ENCODE measurements at regions not wholly inside any gene's neighbourhood (a gene's known extent, or its start where the extent isn't known, plus 50 kb on each side); places are given as distances from the start of the nearest gene placed in this dataset.

DNA sequence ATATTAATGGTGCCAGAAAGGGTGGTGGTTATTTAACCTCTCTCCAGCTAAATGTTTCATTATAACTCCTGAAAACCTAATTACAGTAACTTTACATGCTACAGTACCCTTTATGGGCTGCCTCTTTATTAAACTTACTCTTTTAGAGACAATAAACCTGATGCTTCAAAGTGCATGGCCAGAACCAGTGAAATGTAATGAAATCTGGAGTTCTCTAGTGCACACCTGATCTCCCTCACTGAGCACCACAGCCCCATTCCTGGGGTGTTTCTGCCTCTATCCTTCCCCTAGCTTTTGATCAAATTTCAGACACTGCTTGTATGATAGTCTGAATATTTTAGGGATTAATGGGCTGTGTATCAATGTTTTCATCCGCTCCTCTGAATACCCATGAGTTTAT, 306.5 kb upstream of the WWC1 start:
- Histone ChIP-seq H3K27me3 (ENCODE audit: control insufficient read depth, insufficient read depth, low read length) (no peaks in the 10 kb centered on the region), H3K9me3 (ENCODE audit: control insufficient read depth, insufficient read depth, low read depth, low read length) (no peaks in the 10 kb centered on the region), H3K4me1 (ENCODE audit: control insufficient read depth, insufficient read depth, low read length) (peaks cover 25% of the 10 kb centered on the region), H3K36me3 (ENCODE audit: control insufficient read depth, insufficient read depth, low read length) (no peaks in the 10 kb centered on the region), H3K27ac (ENCODE audit: low read depth, low read length) (no peak overlapping the region), H3K9ac (ENCODE audit: low read length) (no peak overlapping the region), H3K4me3 (ENCODE audit: low read depth, low read length) (no peak overlapping the region)

- no peaks in the 10 kb centered on the region for H3K27me3 ChIP-seq (ENCODE audit: control insufficient read depth, insufficient read depth, low read length)
- H3K4me1 ChIP-seq (ENCODE audit: control insufficient read depth, insufficient read depth, low read length), result peaks cover 25% of the 10 kb centered on the region
- H3K36me3 ChIP-seq (ENCODE audit: control insufficient read depth, insufficient read depth, low read length), result no peaks in the 10 kb centered on the region
- no peak overlapping the region for H3K27ac ChIP-seq (ENCODE audit: low read depth, low read length)
- no peaks in the 10 kb centered on the region for H3K9me3 ChIP-seq (ENCODE audit: control insufficient read depth, insufficient read depth, low read depth, low read length)
- no peak overlapping the region for H3K9ac ChIP-seq (ENCODE audit: low read length)
- H3K4me3 ChIP-seq (ENCODE audit: low read depth, low read length), result no peak overlapping the region
Observed at GRCh38 chr5:167985373-167985772, 306.1 kb upstream of the WWC1 start.

GRCh38 chr5:167987490-167988280, 303.8 kb upstream of the WWC1 start:
- H3K27ac ChIP-seq (ENCODE audit: low read depth, low read length), result no peak overlapping the region
- no peaks in the 10 kb centered on the region for H3K36me3 ChIP-seq (ENCODE audit: control insufficient read depth, insufficient read depth, low read length)
- H3K27me3 ChIP-seq (ENCODE audit: control insufficient read depth, insufficient read depth, low read length), result no peaks in the 10 kb centered on the region
- no peak overlapping the region for H3K4me3 ChIP-seq (ENCODE audit: low read depth, low read length)
- H3K9me3 ChIP-seq (ENCODE audit: control insufficient read depth, insufficient read depth, low read depth, low read length), result no peaks in the 10 kb centered on the region
- H3K9ac ChIP-seq (ENCODE audit: low read length), result no peak overlapping the region
- peaks cover 25% of the 10 kb centered on the region for H3K4me1 ChIP-seq (ENCODE audit: control insufficient read depth, insufficient read depth, low read length)

DNA sequence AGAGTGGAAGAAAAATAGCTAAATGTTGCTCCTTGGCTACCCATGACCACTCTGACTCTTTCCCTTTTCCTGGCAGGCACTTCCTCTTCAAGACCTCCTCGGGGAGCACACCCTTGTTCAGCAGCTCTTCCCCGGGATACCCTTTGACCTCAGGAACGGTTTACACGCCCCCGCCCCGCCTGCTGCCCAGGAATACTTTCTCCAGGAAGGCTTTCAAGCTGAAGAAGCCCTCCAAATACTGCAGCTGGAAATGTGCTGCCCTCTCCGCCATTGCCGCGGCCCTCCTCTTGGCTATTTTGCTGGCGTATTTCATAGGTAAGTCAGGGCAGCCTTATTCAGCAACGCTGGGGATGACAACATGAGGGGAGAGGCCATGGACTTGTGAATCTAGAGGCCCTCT, 298.6 kb upstream of the WWC1 start:
- no peak overlapping the region for H3K27ac ChIP-seq (ENCODE audit: low read depth, low read length)
- H3K36me3 ChIP-seq (ENCODE audit: control insufficient read depth, insufficient read depth, low read length), result no peaks in the 10 kb centered on the region
- H3K27me3 ChIP-seq (ENCODE audit: control insufficient read depth, insufficient read depth, low read length), result no peaks in the 10 kb centered on the region
- H3K4me3 ChIP-seq (ENCODE audit: low read depth, low read length), result no peak overlapping the region
- H3K9ac ChIP-seq (ENCODE audit: low read length), result no peak overlapping the region
- H3K4me1 ChIP-seq (ENCODE audit: control insufficient read depth, insufficient read depth, low read length), result peaks cover 8% of the 10 kb centered on the region
- no peaks in the 10 kb centered on the region for H3K9me3 ChIP-seq (ENCODE audit: control insufficient read depth, insufficient read depth, low read depth, low read length)

DNA sequence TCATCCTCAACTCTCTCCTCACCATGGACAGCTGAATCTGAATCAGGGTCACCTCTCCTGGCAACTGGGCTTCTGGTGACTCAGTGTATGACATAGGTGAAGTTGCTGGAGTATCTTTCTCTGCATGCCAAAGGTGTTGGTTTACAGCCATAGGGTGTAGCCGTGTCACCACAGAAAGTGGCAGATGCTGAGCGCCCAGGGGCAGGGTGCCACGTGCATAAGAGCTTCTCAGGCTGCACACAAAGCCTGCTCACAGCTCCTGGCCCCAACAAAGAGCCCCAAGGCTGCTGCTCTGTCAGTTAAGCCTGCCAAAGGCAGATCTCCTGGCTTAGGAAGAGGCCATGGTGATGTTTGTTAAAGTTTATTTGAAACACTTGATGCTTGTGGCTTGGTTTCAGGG, 297.7 kb upstream of the WWC1 start:
- Histone ChIP-seq H3K9ac (ENCODE audit: low read length) (no peak overlapping the region), H3K36me3 (ENCODE audit: control insufficient read depth, insufficient read depth, low read length) (no peaks in the 10 kb centered on the region), H3K4me1 (ENCODE audit: control insufficient read depth, insufficient read depth, low read length) (no peaks in the 10 kb centered on the region)

GRCh38 chr5:167995844-167996425, 295.5 kb upstream of the WWC1 start:
- H3K27me3 ChIP-seq (ENCODE audit: control insufficient read depth, insufficient read depth, low read length), result no peaks in the 10 kb centered on the region
- no peaks in the 10 kb centered on the region for H3K4me1 ChIP-seq (ENCODE audit: control insufficient read depth, insufficient read depth, low read length)
- H3K4me3 ChIP-seq (ENCODE audit: low read depth, low read length), result no peak overlapping the region
- H3K9me3 ChIP-seq (ENCODE audit: control insufficient read depth, insufficient read depth, low read depth, low read length), result no peaks in the 10 kb centered on the region
- H3K36me3 ChIP-seq (ENCODE audit: control insufficient read depth, insufficient read depth, low read length), result no peaks in the 10 kb centered on the region
- H3K9ac ChIP-seq (ENCODE audit: low read length), result no peak overlapping the region
- no peak overlapping the region for H3K27ac ChIP-seq (ENCODE audit: low read depth, low read length)

More for the DNA sequence above, 297.7 kb upstream of the WWC1 start:
- Histone ChIP-seq H3K9me3 (ENCODE audit: control insufficient read depth, insufficient read depth, low read depth, low read length) (no peaks in the 10 kb centered on the region), H3K27me3 (ENCODE audit: control insufficient read depth, insufficient read depth, low read length) (no peaks in the 10 kb centered on the region), H3K27ac (ENCODE audit: low read depth, low read length) (no peak overlapping the region), H3K4me3 (ENCODE audit: low read depth, low read length) (no peak overlapping the region)

GRCh38 chr5:167998148-167998767, 293.2 kb upstream of the WWC1 start:
- H3K27ac ChIP-seq (ENCODE audit: low read depth, low read length), result no peak overlapping the region
- H3K9me3 ChIP-seq (ENCODE audit: control insufficient read depth, insufficient read depth, low read depth, low read length), result no peaks in the 10 kb centered on the region
- no peaks in the 10 kb centered on the region for H3K27me3 ChIP-seq (ENCODE audit: control insufficient read depth, insufficient read depth, low read length)
- no peaks in the 10 kb centered on the region for H3K4me1 ChIP-seq (ENCODE audit: control insufficient read depth, insufficient read depth, low read length)
- no peaks in the 10 kb centered on the region for H3K36me3 ChIP-seq (ENCODE audit: control insufficient read depth, insufficient read depth, low read length)
- no peak overlapping the region for H3K4me3 ChIP-seq (ENCODE audit: low read depth, low read length)
- H3K9ac ChIP-seq (ENCODE audit: low read length), result no peak overlapping the region

- no peaks in the 10 kb centered on the region for H3K4me1 ChIP-seq (ENCODE audit: control insufficient read depth, insufficient read depth, low read length)
- no peak overlapping the region for H3K9ac ChIP-seq (ENCODE audit: low read length)
- H3K27ac ChIP-seq (ENCODE audit: low read depth, low read length), result no peak overlapping the region
- H3K4me3 ChIP-seq (ENCODE audit: low read depth, low read length), result no peak overlapping the region
- H3K27me3 ChIP-seq (ENCODE audit: control insufficient read depth, insufficient read depth, low read length), result no peaks in the 10 kb centered on the region
- no peaks in the 10 kb centered on the region for H3K9me3 ChIP-seq (ENCODE audit: control insufficient read depth, insufficient read depth, low read depth, low read length)
- no peaks in the 10 kb centered on the region for H3K36me3 ChIP-seq (ENCODE audit: control insufficient read depth, insufficient read depth, low read length)
Observed at GRCh38 chr5:167999182-167999581, 292.3 kb upstream of the WWC1 start.

GRCh38 chr5:168001318-168001717, 290.1 kb upstream of the WWC1 start:
- H3K9ac ChIP-seq (ENCODE audit: low read length), result no peak overlapping the region
- H3K36me3 ChIP-seq (ENCODE audit: control insufficient read depth, insufficient read depth, low read length), result no peaks in the 10 kb centered on the region
- no peaks in the 10 kb centered on the region for H3K9me3 ChIP-seq (ENCODE audit: control insufficient read depth, insufficient read depth, low read depth, low read length)
- no peak overlapping the region for H3K27ac ChIP-seq (ENCODE audit: low read depth, low read length)
- H3K4me3 ChIP-seq (ENCODE audit: low read depth, low read length), result no peak overlapping the region
- no peaks in the 10 kb centered on the region for H3K27me3 ChIP-seq (ENCODE audit: control insufficient read depth, insufficient read depth, low read length)
- no peaks in the 10 kb centered on the region for H3K4me1 ChIP-seq (ENCODE audit: control insufficient read depth, insufficient read depth, low read length)

DNA sequence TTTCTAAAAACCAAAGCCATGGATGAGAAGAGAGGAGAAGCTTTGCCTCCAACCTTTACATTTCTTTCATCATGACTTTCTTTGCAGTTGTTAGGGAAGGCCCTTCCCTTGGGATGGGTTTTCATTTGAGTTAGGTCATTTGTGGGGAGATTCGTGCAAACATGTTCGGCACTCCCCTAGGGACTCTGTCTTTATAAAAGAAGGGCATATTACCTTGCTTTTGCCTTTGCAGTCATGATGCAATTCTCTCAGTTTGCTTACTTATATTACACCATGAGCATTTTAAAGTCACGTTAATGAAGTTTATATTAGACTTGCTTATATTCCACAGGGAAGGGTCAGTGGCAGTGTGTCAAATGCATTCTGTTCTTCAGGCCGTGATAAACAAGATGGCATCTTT, 289.3 kb upstream of the WWC1 start:
- Histone ChIP-seq H3K9me3 (ENCODE audit: control insufficient read depth, insufficient read depth, low read depth, low read length) (no peaks in the 10 kb centered on the region), H3K36me3 (ENCODE audit: control insufficient read depth, insufficient read depth, low read length) (no peaks in the 10 kb centered on the region), H3K4me3 (ENCODE audit: low read depth, low read length) (no peak overlapping the region), H3K27ac (ENCODE audit: low read depth, low read length) (no peak overlapping the region), H3K9ac (ENCODE audit: low read length) (no peak overlapping the region), H3K4me1 (ENCODE audit: control insufficient read depth, insufficient read depth, low read length) (no peaks in the 10 kb centered on the region), H3K27me3 (ENCODE audit: control insufficient read depth, insufficient read depth, low read length) (no peaks in the 10 kb centered on the region)

DNA sequence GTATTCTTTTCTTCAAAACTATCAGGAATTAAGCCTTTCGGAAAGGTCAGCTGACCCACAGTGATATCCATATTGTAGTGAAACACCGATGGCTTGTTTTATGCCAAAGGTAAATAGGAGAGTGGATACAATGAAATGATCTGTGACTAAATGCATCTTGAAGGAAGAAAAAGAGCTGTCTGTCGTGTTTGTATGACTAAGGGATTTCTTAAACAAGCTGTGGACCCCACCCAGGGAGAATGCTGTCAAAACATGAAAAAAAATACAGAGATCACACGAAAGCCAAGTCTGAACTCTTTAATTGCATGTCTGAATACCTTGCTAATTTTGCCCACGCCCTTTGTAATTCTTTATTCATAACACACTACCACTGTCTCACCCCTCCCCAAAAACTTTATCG, 286.4 kb upstream of the WWC1 start:
- no peaks in the 10 kb centered on the region for H3K36me3 ChIP-seq (ENCODE audit: control insufficient read depth, insufficient read depth, low read length)
- no peaks in the 10 kb centered on the region for H3K4me1 ChIP-seq (ENCODE audit: control insufficient read depth, insufficient read depth, low read length)
- H3K9ac ChIP-seq (ENCODE audit: low read length), result no peak overlapping the region
- H3K27me3 ChIP-seq (ENCODE audit: control insufficient read depth, insufficient read depth, low read length), result no peaks in the 10 kb centered on the region
- no peaks in the 10 kb centered on the region for H3K9me3 ChIP-seq (ENCODE audit: control insufficient read depth, insufficient read depth, low read depth, low read length)
- no peak overlapping the region for H3K4me3 ChIP-seq (ENCODE audit: low read depth, low read length)
- H3K27ac ChIP-seq (ENCODE audit: low read depth, low read length), result no peak overlapping the region
